PFSK-1 (cell line): ENCODE measurements at regions not wholly inside any gene's neighbourhood (a gene's known extent, or its start where the extent isn't known, plus 50 kb on each side); places are given as distances from the start of the nearest gene placed in this dataset.

Source experiments
- FOXP2 ChIP-seq: optimal IDR thresholded peaks from 2 replicates; pipeline ENCODE3; 2011; ENCODE audit warnings: borderline replicate concordance, control low read depth, inconsistent platforms; ENCODE audit not compliant: insufficient read depth; ENCODE audit errors: extremely low read length, extremely low read depth
- POLR2AphosphoS5 ChIP-seq: IDR thresholded peaks from 2 replicates; pipeline ENCODE4 v1.6.1; 2012; ENCODE audit warnings: low read depth, mild to moderate bottlenecking, control low read depth, low read length, moderate library complexity
- REST ChIP-seq, 2 experiments: IDR thresholded peaks; 2 replicates each; pipeline versions ENCODE4 v1.6.1 to v1.8.0; 2011 to 2012; ENCODE audit warnings: low read depth in 2 of 2, low read length in 2 of 2, control low read depth in 1 of 2, inconsistent platforms in 1 of 2, mild to moderate bottlenecking in 1 of 2, moderate library complexity in 1 of 2; ENCODE audit not compliant: insufficient read depth in 1 of 2
- SIN3A ChIP-seq: IDR thresholded peaks from 2 replicates; pipeline ENCODE4 v1.6.1; 2012; ENCODE audit warnings: mild to moderate bottlenecking, low read length, moderate library complexity, borderline replicate concordance; ENCODE audit not compliant: insufficient read depth
- TAF1 ChIP-seq: IDR thresholded peaks from 2 replicates; pipeline ENCODE4 v1.6.1; 2012; ENCODE audit warnings: low read length, control low read depth, borderline replicate concordance; ENCODE audit not compliant: insufficient read depth

DNA sequence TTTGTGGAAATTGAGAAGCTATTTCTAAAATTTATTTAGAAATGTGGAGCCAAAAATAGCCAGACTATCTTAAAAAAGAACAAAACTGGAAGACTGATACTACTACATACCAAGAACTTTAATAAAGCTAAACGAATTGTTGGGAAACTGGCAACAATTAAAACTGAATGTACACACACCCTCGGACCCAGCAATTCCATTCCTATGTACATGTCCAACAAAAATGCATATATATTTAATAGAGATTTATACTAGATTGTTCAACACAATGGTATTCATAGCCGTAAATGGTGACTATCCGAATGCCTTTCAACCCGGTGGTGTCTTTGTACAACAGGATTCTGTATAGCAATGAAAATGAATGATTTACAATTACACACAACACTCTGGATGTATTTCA, 136.5 kb upstream of the RASGRP1 start:
- TF ChIP-seq TAF1 = no peak

GRCh38 chr15:38702178-38702912, 137.7 kb upstream of the RASGRP1 start:
- no peak for TF ChIP-seq REST (IDR thresholded peaks at IDR 0.05; ENCODE audit: insufficient read depth in 1 of 2, low read depth in 2 of 2, low read length in 2 of 2)
- no peak for TF ChIP-seq SIN3A
- no peak for TF ChIP-seq FOXP2
- TF ChIP-seq POLR2AphosphoS5 = no peak
- TF ChIP-seq TAF1 = no peak

- TF ChIP-seq TAF1 (no peak), FOXP2 (no peak), SIN3A (no peak), POLR2AphosphoS5 (no peak), REST (IDR thresholded peaks at IDR 0.05; ENCODE audit: insufficient read depth in 1 of 2, low read depth in 2 of 2, low read length in 2 of 2) (no peak)
Observed at GRCh38 chr15:38705436-38706219, 141.0 kb upstream of the RASGRP1 start.

- TF ChIP-seq POLR2AphosphoS5 = no peak
- TF ChIP-seq FOXP2 = no peak
- no peak for TF ChIP-seq TAF1
- no peak for TF ChIP-seq REST (IDR thresholded peaks at IDR 0.05; ENCODE audit: insufficient read depth in 1 of 2, low read depth in 2 of 2, low read length in 2 of 2)
- no peak for TF ChIP-seq SIN3A
Observed at GRCh38 chr15:38706956-38707355, 142.3 kb upstream of the RASGRP1 start.

DNA sequence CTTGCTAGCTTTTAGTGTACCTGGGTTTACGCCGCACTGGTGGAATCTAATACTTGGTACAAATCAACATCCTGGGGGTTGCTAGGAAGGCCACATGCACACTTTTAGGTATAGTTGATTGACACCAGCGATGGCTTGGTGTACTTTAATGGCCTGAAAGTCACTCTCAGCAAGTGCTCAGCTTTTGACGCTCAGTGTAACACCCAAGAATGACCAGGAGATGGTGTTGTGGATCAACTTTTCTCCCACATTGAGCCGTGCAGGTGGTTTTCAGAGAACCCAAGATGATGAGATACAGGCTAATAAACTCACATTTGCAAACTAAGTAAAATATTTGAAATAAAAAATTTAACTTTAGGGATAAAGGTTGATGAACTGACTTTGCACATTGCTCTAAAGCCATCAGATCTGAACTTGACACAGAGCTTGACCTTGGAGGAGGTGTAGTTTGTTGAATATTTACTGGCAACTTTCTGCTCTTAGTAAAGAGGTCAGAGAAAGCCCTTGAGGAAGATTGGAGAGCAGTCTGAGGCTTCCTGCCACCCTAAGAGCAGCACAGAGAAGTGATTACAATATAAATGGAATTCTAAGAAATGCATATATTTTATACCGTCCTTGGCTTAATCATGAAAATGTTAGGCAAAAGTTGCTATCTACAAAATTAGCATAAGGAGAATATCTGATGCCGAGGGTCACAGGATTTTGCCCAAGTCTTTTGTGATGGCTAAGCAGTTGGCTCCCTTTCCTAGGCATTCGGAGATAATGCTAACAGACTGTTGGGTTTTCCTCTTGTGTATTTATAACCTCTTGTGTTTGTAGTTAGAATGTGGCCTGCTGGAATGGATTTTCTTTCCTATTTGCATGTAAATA, 143.4 kb upstream of the RASGRP1 start:
- TF ChIP-seq FOXP2 (no peak), TAF1 (no peak), SIN3A (no peak), POLR2AphosphoS5 (no peak), REST (IDR thresholded peaks at IDR 0.05; ENCODE audit: insufficient read depth in 1 of 2, low read depth in 2 of 2, low read length in 2 of 2) (no peak)
